NCI-H748 (cell line): ENCODE measurements at regions not wholly inside any gene's neighbourhood (a gene's known extent, or its start where the extent isn't known, plus 50 kb on each side); places are given as distances from the start of the nearest gene placed in this dataset.
"Not testable (repeated sequence)": the region's sequence is repeated elsewhere in the genome, so short reads cannot be mapped to it uniquely, and the experiment has no call there.

Experiments
- DNase-seq: peaks from one replicate; lab custom pipeline; 2025; ENCODE audit not compliant: unreplicated experiment; lab: John Stamatoyannopoulos, UW

GRCh38 chr16:65315081-65315780, 193.4 kb upstream of the CDH11 start:
- DNase-seq = no peak

- no peak for DNase-seq
Measured at GRCh38 chr16:65314627-65315008, 192.8 kb upstream of the CDH11 start.

DNA sequence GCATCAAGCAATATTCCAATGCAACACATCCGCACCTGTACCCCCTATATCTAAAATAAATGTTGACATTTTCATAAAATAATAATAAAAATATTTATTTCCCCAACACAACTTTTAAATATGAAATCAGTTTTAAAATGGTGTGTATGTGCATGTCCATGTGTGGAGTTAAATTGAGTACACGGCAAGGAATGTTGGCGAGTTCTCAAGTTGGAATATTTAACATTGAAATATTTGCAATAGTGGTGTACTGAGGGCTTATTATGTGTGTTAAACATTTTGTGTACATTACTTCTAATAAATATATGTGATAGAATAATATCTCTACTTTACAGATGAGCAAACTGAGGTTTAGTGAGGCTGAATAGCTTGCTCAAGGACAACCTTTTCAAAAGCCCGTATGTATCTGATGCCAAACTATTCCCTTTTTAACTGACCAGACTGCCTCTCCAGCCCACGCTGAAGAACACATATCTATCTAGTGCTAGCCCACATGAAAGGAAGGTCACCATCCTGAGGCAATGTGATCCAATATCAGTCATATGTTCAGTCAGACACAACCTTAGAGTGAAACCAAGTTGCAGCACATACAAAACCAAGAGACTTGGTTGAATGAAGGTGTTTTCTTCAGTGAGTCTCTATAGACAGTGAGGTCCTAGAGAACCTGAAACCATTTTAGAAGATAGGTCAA, 192.2 kb upstream of the CDH11 start:
- DNase-seq = no peak

DNA sequence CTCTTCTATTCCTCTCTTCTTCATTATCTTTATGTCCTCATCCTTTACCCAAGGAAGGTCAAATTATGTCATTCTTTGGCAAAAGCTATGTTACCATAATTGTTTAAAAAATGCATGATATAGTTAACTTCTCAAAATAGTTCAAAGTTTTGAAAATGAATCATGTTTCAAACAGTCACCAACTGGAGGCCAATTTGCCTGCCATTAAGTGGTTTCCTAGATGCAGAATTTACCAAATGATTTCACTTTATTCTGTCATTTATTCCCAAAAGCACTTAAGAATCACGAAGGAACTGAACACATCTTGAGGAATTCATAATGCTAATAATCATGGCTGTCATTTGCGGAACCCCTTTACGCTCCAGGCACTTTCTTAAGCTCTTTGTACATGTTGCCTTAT, 190.9 kb upstream of the CDH11 start:
- no peak for DNase-seq

GRCh38 chr16:65312071-65312470, 190.2 kb upstream of the CDH11 start:
- no peak for DNase-seq

- DNase-seq = not testable (repeated sequence)
Measured at GRCh38 chr16:65310491-65310890, 188.6 kb upstream of the CDH11 start.

DNA sequence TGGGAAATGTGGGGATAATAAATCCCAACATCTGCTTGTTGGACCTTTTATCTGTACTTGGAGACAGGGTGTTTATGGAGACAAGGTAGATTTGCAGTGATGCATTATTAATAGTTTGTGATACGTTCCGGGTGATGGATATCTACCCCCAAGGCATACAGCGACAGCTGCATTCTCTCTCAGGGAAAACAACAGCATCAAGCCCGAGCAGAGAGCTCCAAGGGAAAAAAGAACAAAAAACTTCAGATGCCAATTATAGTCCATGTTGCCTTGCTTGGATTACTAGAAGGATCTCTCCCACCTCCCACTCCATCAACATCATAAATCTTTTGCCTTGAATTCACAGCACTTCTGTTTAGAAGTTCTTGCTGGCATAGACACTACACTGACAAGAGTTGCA, 187.5 kb upstream of the CDH11 start:
- DNase-seq = no peak

- no peak for DNase-seq
Measured at GRCh38 chr16:65308506-65308905, 186.6 kb upstream of the CDH11 start.

DNA sequence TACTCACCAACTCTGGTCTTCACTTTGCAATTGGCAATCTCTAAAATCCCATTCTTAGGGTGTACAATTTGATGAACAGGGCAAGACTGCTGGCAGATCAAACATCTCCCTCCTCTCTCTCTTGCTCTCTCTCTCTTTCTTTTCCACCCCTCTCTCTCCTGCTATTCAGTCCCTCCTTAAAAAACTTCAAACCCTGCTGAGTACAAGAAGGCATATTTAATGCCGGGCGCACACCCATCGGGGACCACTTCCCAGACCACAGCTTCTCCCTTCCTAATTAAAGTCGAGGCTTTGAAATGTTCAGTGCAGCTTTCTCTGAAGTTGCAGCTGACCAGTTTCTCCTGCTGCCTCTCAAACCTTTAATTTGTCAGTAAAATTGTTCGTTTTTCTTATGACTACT, 185.4 kb upstream of the CDH11 start:
- no peak for DNase-seq

DNA sequence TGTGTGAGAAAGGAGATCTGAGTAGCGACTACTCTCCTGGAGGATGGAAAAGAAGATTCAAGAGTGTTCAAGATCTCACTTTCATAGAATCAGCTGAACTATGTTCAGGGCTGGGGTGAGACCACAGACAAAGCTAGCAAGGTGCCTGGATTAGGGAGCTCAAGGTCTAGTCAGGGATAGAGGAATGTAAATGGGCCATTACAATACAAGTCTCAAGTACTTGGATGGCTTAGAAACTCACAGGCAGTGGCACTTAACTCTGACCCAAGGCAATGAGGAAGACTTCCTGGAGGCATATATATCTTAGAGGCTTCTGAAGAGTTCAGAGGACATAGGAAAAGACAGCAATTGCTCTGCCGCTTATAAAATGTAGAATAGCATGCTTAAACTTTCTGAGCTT, 184.9 kb upstream of the CDH11 start:
- DNase-seq = no peak

GRCh38 chr16:65306300-65306699, 184.4 kb upstream of the CDH11 start:
- no peak for DNase-seq

DNA sequence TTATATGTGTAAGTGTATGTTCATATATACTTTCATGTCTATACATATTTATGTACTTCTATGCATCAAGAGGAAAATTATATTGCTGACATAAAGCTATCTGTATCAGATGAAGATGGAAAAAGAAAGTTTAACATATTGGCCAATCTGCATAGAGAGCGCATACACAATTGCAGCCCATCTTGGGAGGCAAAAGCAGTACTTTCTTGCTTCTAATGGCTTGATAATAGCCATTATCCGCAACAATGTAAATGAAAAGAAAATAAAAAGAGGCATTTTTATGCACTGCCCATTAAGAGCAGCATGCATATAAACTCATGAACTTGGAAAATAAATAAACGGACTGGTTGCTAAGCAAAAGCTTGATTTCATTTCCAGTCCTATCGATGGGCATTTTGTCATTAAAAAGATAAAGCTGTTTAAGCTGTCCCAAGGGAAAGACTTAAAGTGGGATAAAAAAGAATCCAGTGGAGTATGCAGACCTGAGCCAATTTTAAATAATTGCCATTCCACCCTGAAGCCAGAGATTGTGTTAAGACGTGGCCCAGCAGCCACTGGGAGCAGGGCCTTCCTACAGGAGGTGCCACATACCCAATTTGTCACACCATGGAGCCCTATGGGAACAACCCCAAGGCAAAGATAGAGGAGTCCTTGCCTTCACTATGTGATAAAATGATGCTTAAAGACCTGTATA, 183.6 kb upstream of the CDH11 start:
- peak; percentile 4 for DNase-seq

- no peak for DNase-seq
Measured at GRCh38 chr16:65301029-65301428, 179.2 kb upstream of the CDH11 start.

GRCh38 chr16:65297453-65297852, 175.6 kb upstream of the CDH11 start:
- no peak for DNase-seq

GRCh38 chr16:65295527-65295926, 173.7 kb upstream of the CDH11 start:
- no peak for DNase-seq

- DNase-seq = no peak
Measured at GRCh38 chr16:65294708-65295107, 172.8 kb upstream of the CDH11 start.

GRCh38 chr16:65294165-65294564, 172.3 kb upstream of the CDH11 start:
- DNase-seq = no peak

GRCh38 chr16:65289022-65289421, 167.2 kb upstream of the CDH11 start:
- DNase-seq = no peak

DNA sequence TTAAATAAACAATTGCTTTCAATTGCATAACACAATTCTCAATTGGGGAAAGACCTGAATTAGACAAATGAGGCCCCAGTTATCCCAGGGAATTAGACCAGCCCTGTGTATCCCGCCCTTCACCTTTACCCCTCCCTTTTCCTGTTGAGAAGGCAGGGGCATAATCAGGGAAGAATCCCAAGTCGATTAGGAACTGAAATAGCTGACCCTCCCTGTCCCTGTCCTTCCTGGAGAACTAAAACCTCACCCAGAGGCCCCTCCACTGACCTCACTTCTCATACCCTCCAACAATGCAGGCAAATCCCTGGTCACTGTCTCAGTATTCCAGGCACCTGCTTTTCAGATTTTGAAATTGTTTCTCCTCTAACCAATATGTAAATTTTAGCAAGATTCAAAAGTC, 165.4 kb upstream of the CDH11 start:
- DNase-seq = no peak

GRCh38 chr16:65285128-65286048, 163.5 kb upstream of the CDH11 start:
- DNase-seq = no peak

DNA sequence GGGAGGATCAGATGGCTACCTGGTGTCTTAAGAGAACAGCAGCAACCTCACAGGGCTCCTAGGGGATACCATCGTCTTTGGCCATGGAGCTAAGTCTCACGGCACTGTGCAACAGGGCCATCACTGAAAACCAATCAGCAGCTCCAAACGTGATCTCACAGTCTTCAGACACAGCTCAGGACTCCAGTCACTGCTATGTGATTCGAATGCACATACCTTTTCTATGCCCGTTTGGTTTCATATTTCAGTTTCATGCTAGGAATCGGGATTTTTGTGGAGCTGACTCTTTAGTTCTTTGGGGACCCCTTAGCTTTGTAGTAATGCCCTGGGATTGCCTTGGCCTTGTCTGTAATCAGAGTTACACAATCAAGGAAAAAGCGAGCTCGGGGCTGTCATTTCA, 162.8 kb upstream of the CDH11 start:
- no peak for DNase-seq
